ENCODE measurements at regions not wholly inside any gene's neighbourhood (a gene's known extent, or its start where the extent isn't known, plus 50 kb on each side); places are given as distances from the start of the nearest gene placed in this dataset.

DNA sequence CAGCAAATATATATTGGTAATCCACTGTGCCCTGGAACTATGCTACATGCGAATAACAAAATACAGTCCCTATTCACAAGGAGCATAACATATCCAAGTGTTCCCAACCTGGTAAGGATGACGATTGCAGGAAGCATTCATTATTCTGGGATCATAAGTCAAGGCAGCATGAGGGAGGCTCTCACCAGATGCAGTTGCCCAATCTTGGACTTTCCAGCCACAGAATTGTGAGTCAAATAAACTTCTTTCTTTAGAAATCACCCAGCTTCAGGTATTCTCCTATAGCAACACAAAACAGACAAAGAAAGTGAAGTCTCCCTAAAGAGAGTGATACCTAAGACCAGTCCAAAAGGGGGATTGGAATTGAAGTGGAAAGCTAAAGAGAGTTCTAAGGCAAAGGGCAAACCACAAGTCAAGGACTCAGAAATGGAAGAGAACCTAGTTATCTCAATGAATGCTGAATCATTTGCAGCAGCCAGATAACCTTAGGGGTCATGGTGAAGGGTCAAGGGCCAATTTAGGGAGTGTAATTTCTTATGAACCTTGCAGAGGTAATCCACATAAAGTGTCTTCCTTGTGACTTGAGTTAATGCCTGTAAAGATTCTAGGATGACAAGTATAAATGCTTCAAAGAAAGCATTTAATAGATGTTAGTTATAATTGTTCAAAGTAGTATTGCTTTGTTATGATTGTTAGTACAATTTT, 103.1 kb upstream of the PCDH7 start:
- no peak for DNase-seq
- intact Hi-C loops (cut with micrococcal nuclease), result no loop called here
- Mint-ChIP-seq H3K36me3 (ENCODE audit: low read depth) (no peaks in the 10 kb centered on the region), H3K27ac (no peak overlapping the region), H3K9me3 (peaks cover 3% of the 10 kb centered on the region), H3K4me3 (no peak overlapping the region), H3K27me3 (no peaks in the 10 kb centered on the region), H3K4me1 (no peaks in the 10 kb centered on the region)

DNA sequence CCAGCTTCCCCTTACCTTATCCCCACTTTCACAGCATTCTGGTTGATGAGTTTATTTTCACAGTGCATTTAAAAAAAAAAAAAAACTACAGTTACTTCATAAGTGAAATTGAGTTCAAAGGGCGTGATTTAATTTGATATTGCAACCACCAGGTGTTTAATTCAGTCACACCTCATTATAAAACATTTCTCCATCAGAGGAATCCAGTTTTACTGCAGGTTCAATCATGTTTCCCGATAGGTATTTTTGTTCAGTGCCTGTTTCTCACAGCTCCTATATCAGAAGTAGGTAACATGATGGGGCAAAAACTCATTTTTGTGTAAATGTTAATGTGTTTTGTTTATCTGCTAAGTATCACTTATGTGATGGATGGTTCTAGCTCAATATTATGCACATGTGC, 102.3 kb upstream of the PCDH7 start:
- intact Hi-C loops (cut with micrococcal nuclease), result no loop called here
- Mint-ChIP-seq H3K27ac (no peak overlapping the region), H3K4me3 (no peak overlapping the region), H3K9me3 (no peaks in the 10 kb centered on the region), H3K27me3 (no peaks in the 10 kb centered on the region), H3K36me3 (ENCODE audit: low read depth) (no peaks in the 10 kb centered on the region), H3K4me1 (no peaks in the 10 kb centered on the region)
- no peak for DNase-seq

DNA sequence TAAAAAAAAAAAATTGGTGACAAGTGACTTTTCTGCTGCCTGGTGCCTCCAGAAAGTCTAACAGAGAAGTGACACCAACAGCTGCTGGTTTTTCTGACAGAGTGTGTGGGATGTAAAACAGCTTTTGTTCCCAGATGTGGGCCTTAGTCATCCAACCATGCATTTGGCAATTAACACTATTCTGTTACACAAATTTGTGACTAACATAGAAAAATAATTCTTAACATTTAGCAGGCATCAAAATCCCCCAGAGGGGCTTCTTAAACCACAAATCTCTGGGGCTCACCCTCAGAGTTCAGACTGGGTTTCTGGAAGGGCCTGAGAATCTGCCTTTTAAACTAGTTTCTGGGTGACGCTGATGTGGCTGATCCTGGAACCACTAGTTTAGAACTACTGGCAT, 100.5 kb upstream of the PCDH7 start:
- Mint-ChIP-seq H3K36me3 (ENCODE audit: low read depth) (no peaks in the 10 kb centered on the region), H3K4me3 (no peak overlapping the region), H3K9me3 (peaks cover 3% of the 10 kb centered on the region), H3K27me3 (no peaks in the 10 kb centered on the region), H3K27ac (no peak overlapping the region), H3K4me1 (no peaks in the 10 kb centered on the region)
- DNase-seq, result no peak
- intact Hi-C loops (cut with micrococcal nuclease), result no loop called here

DNA sequence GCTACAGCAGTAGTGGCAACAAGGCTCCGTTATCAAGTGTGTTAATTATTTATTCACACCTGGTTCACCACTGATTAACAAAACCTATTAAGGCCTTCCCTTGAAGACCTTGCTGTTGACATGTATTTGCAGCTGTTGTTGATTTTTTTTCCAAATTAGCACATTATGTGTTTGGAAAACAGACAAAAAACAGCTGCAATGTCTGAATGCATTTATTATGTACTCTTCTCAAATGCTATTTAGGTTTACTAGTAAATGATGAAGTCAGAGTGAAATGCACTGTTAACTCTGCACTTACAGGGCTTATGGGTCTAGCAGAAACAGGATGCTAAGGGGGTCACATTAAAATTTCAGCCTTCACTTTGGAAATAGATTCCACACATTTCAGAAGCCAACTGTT, 99.5 kb upstream of the PCDH7 start:
- H3K36me3 Mint-ChIP-seq (ENCODE audit: low read depth), result no peaks in the 10 kb centered on the region
- H3K9me3 Mint-ChIP-seq, result peaks cover 3% of the 10 kb centered on the region
- no peaks in the 10 kb centered on the region for H3K27me3 Mint-ChIP-seq
- H3K4me3 Mint-ChIP-seq, result no peak overlapping the region
- H3K27ac Mint-ChIP-seq, result no peak overlapping the region
- intact Hi-C loops (cut with micrococcal nuclease), result no loop called here
- no peak for DNase-seq
- no peaks in the 10 kb centered on the region for H3K4me1 Mint-ChIP-seq

DNA sequence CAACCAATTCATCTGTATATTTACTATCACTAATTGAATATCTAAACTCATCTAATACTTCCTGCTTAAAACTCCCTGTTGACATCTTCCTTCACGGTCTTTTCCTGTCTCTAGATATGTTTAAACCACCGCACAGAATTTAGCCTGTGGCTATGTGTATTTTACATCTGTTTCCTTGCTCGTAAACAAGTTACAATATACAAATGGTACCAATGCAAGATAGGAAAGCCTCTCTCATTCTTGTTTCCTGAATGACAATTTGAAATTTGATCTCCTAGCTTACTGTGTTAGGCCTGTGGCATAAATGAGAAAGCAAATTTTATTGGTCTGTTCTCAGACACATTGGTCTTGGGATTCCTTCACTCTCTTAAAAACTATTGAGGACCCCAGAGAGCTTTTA, 89.7 kb upstream of the PCDH7 start:
- H3K27me3 Mint-ChIP-seq, result no peaks in the 10 kb centered on the region
- H3K36me3 Mint-ChIP-seq (ENCODE audit: low read depth), result no peaks in the 10 kb centered on the region
- intact Hi-C loops (cut with micrococcal nuclease), result no loop called here
- no peak overlapping the region for H3K4me3 Mint-ChIP-seq
- DNase-seq, result no peak
- H3K27ac Mint-ChIP-seq, result no peak overlapping the region
- H3K9me3 Mint-ChIP-seq, result peaks cover 5% of the 10 kb centered on the region
- no peaks in the 10 kb centered on the region for H3K4me1 Mint-ChIP-seq

GRCh38 chr4:30632751-30633150, 87.4 kb upstream of the PCDH7 start:
- no peak for DNase-seq
- Mint-ChIP-seq H3K27ac (no peak overlapping the region), H3K4me3 (no peak overlapping the region), H3K4me1 (no peaks in the 10 kb centered on the region), H3K9me3 (peaks cover 3% of the 10 kb centered on the region), H3K36me3 (ENCODE audit: low read depth) (no peaks in the 10 kb centered on the region), H3K27me3 (no peaks in the 10 kb centered on the region)
- intact Hi-C loops (cut with micrococcal nuclease), result no loop called here

- Mint-ChIP-seq H3K27me3 (no peaks in the 10 kb centered on the region), H3K36me3 (ENCODE audit: low read depth) (no peaks in the 10 kb centered on the region), H3K4me1 (no peaks in the 10 kb centered on the region), H3K27ac (no peak overlapping the region), H3K9me3 (peaks cover 6% of the 10 kb centered on the region), H3K4me3 (no peak overlapping the region)
- intact Hi-C loops (cut with micrococcal nuclease), result no loop called here
- no peak for DNase-seq
These were observed 78.8 kb upstream of the PCDH7 start for GRCh38 chr4:30641345-30641744.

GRCh38 chr4:30642567-30642966, 77.6 kb upstream of the PCDH7 start:
- intact Hi-C loops (cut with micrococcal nuclease), result no loop called here
- no peak overlapping the region for H3K27ac Mint-ChIP-seq
- H3K36me3 Mint-ChIP-seq (ENCODE audit: low read depth), result no peaks in the 10 kb centered on the region
- H3K27me3 Mint-ChIP-seq, result no peaks in the 10 kb centered on the region
- no peak overlapping the region for H3K4me3 Mint-ChIP-seq
- peaks cover 6% of the 10 kb centered on the region for H3K9me3 Mint-ChIP-seq
- no peak for DNase-seq
- no peaks in the 10 kb centered on the region for H3K4me1 Mint-ChIP-seq

DNA sequence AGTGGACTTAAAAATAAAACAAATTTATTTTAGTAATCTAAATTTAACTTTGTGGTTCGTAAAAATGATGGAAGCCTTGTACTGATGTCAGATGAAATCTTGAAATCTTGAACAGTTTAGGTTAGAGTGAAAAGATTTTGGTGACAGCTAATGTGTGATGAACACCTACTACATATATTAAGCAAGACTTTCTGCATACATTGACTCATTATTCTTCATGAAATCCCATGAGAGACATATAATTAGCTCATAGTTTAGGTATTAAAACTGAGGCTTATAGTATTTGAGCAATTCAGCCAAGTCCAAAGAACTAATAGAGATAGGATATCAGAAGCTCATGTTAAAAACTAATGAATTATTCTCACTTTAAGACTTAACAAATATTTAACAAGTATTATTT, 66.9 kb upstream of the PCDH7 start:
- Mint-ChIP-seq H3K27me3 (no peaks in the 10 kb centered on the region), H3K4me3 (no peak overlapping the region), H3K36me3 (ENCODE audit: low read depth) (no peaks in the 10 kb centered on the region), H3K9me3 (peaks cover 6% of the 10 kb centered on the region), H3K27ac (no peak overlapping the region), H3K4me1 (no peaks in the 10 kb centered on the region)
- no peak for DNase-seq
- intact Hi-C loops (cut with micrococcal nuclease), result no loop called here

- intact Hi-C loops (cut with micrococcal nuclease), result no loop called here
- H3K9me3 Mint-ChIP-seq, result no peaks in the 10 kb centered on the region
- no peaks in the 10 kb centered on the region for H3K4me1 Mint-ChIP-seq
- no peak overlapping the region for H3K27ac Mint-ChIP-seq
- no peaks in the 10 kb centered on the region for H3K36me3 Mint-ChIP-seq (ENCODE audit: low read depth)
- DNase-seq, result no peak
- no peak overlapping the region for H3K4me3 Mint-ChIP-seq
- no peaks in the 10 kb centered on the region for H3K27me3 Mint-ChIP-seq
These were observed 63.3 kb upstream of the PCDH7 start for GRCh38 chr4:30656828-30657227.

DNA sequence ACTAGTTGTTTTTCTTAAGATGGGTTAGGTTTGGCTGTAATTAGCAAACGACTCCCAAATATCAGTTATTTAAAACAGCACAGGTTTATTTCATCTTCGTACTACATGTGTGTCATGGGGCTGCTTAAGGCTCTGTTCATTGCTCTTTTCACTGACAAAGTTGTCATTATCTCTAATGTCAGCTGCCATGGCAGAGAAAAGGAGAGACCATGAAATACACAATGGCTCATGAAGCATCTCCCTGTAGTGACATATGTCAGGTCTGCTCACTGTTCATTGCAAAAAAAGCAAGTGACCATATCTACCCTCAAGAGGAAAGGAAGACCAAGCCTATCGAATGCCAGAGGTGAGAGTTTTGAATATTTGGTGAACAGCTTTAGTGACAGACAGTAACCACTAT, 52.2 kb upstream of the PCDH7 start:
- H3K27me3 Mint-ChIP-seq, result no peaks in the 10 kb centered on the region
- no peak for DNase-seq
- intact Hi-C loops (cut with micrococcal nuclease), result no loop called here
- no peaks in the 10 kb centered on the region for H3K36me3 Mint-ChIP-seq (ENCODE audit: low read depth)
- no peak overlapping the region for H3K4me3 Mint-ChIP-seq
- H3K4me1 Mint-ChIP-seq, result no peaks in the 10 kb centered on the region
- no peak overlapping the region for H3K27ac Mint-ChIP-seq
- H3K9me3 Mint-ChIP-seq, result no peaks in the 10 kb centered on the region

GRCh38 chr4:30670206-30670605, 50.0 kb upstream of the PCDH7 start:
- no peaks in the 10 kb centered on the region for H3K4me1 Mint-ChIP-seq
- intact Hi-C loops (cut with micrococcal nuclease), result no loop called here
- H3K4me3 Mint-ChIP-seq, result no peak overlapping the region
- peaks cover 3% of the 10 kb centered on the region for H3K9me3 Mint-ChIP-seq
- no peak overlapping the region for H3K27ac Mint-ChIP-seq
- no peaks in the 10 kb centered on the region for H3K36me3 Mint-ChIP-seq (ENCODE audit: low read depth)
- DNase-seq, result no peak
- no peaks in the 10 kb centered on the region for H3K27me3 Mint-ChIP-seq

Measured in activated CD4-positive, alpha-beta T cell treated with anti-CD3 and anti-CD28 coated beads, Interleukin-2, amount 10 ng/mL, durations not matched to agents 24 days and 14 days (primary cell).